ENCODE measurements at regions not wholly inside any gene's neighbourhood (a gene's known extent, or its start where the extent isn't known, plus 50 kb on each side); places are given as distances from the start of the nearest gene placed in this dataset.

DNA sequence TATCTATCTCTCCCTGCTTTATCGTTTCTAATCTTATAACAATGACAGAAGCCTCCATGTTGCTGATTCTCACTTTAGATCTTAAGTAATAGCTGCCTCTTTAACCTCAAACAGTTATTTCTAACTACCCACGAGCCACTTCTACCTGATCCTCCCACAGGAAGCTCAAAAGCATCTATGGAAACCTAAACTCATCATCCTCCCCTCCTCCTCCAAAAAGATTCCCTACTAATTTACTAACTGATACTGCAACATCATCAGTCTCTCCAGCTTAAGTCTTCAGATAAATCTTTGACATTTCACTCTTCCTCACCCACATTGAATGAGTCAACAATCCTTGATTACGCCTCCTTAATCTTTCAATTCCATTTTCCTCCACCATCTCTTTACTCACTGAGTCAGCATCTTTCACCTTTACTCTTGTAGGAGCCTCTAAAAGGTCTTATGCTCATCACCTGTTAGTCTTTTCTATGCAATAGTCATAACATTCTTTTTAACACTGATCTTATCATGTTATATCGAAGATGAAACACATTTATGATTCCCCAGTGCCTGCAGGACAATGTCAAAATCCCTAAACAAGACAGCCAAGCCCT, 526.7 kb upstream of the CDH4 start:
- DNase-seq = no peak

DNA sequence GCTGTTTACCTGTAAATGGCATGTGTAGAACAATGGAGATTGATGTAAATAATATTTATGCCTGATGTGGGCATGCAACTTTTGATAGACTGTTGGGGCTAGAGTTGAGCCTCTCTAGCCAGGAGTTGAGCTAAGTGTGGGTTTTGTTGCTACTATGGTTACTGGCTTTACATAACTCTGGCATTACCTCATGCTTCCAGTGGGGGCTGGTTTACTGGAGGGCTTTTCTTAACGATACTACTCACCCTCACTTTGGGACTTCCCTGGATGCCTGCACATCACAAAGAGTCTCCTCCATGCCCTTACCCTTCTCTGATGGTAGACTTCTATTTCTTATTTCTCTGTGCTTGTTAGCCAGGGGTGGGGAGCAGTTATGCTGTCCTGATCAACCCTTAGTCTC, 524.6 kb upstream of the CDH4 start:
- DNase-seq = no peak

GRCh38 chr20:60728705-60729104, 523.4 kb upstream of the CDH4 start:
- no peak for DNase-seq

- no peak for DNase-seq
Measured at GRCh38 chr20:60729135-60729900, 522.7 kb upstream of the CDH4 start.

GRCh38 chr20:60732322-60732721, 519.7 kb upstream of the CDH4 start:
- DNase-seq = no peak

GRCh38 chr20:60748086-60748485, 504.0 kb upstream of the CDH4 start:
- DNase-seq = no peak

DNA sequence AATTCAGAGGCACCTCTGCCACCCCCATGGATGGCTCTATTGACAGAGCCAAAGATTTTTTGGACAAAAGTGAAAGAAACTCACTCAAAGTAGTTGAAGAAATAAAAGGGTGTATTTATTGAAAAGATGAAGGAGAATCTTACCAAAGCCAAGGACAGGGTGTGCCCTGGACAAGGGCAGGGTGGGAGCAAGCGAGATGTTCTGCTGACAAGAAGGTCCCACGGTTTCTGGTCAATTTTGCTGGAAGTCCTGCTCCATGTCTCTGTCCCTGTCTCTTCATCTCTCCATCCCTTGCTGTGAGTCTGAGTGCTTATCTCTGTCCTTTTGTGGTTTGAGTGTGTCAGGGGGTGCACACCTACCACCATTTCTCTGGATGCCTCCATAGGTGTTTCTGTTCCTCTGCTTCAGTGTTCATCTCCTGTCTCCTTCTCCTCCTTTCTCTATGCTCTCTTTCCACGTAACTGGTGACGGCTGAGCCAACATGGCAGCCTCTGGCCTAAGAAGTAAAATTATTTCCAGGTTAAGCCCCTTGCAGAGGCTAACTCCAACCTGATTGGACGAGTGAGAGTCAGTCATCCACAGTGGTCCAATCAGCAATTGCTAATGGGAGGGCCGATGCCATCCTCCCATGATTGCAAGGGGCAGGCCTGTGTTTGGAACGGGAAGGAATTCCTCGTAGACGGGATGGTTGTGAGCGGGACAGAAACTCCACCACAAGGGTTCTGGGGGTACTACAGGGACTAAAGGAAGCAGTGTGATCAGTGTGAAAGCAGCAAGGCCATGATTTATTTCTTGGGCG, 502.1 kb upstream of the CDH4 start:
- DNase-seq = no peak

GRCh38 chr20:60750909-60751308, 501.2 kb upstream of the CDH4 start:
- DNase-seq = no peak

DNA sequence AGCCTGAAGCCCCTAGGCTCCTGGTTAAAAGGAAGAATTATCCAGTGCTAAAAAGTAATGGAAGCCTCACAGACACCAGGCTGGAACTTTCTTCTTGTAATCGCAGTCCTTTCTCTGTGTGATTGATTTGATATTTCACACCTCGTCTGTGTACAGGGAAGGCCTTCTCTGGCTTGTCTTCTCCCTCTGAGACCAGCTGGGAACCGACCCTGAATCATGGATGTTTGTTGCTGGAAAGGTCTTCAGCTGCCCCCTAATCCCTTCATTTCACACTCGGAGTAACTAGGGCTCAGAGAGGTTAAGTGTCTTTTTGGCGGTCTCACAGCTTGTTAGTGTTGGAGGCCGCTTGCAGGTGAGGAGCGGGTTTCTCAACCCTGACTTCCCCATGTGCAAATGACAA, 500.2 kb upstream of the CDH4 start:
- DNase-seq = no peak

- DNase-seq = no peak
Measured at GRCh38 chr20:60752741-60753420, 499.2 kb upstream of the CDH4 start.

GRCh38 chr20:60754856-60755255, 497.2 kb upstream of the CDH4 start:
- no peak for DNase-seq

DNA sequence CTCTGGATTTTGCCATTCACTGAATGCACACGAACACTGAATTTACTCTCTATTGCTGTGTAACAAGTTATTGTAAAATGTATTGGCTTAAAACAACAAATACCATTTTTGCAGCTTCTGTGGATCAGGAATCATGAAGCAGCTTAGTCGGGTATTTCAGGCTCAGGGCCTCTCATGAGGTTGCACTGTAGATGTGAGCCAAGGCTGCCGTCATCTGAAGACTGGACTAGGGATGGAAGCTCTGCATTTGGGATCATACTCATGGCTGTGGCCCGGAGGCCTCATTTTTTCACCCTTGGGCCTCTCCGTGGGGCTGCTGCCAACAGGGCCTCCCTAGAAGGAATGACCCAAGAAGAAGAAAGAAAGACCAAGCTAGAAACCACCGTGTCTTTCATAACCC, 492.4 kb upstream of the CDH4 start:
- no peak for DNase-seq

GRCh38 chr20:60760256-60761000, 491.6 kb upstream of the CDH4 start:
- DNase-seq = no peak

DNA sequence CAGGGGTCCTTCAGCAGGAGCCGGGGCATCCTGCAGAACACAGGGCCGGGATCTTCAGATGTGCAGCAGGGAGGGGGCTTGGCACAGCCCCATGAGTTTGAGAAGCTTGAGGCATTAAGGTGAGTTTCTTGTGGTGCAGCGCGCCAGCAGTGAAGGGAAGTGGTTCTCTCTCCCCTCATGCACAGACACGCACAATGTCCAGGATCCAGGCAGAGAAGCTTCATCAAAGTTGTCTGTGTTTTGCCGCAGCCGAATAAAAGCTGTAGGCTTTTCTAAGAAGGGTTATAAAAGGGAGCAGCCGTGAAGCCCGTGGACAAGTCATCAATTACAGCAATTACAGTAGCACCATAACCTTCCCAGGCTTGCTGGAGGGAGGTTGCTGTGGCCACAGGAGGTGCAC, 491.0 kb upstream of the CDH4 start:
- DNase-seq = no peak

GRCh38 chr20:60762386-60762785, 489.7 kb upstream of the CDH4 start:
- no peak for DNase-seq

GRCh38 chr20:60764328-60764727, 487.7 kb upstream of the CDH4 start:
- DNase-seq = no peak

GRCh38 chr20:60764771-60765170, 487.3 kb upstream of the CDH4 start:
- DNase-seq = no peak

DNA sequence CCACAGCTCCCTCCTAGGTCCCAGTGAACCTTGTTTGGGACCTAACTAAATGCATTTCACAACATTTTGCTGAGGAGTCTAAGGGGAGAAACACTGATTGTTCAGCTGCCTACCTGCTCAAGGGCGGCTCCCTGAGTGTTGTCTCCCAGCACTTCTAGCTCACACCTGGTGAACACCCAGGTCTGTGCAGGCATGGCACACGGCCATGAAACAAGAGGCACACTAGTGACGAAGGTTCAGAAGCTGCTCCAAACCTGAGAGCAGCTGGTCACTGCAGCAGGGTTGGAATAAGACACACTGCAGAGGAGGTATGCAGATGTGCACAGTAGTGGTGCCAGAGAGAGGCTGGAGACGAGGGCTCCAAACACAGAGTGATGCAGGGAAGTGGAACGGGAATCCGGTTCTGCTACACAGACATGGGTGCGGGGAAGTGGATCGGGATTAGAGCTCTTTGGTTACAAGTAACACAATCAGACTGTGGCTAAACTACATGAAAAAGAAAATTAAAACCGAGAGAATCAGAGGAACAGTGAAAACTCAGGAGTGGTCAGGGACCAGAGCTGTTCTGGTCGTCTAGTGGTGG, 486.1 kb upstream of the CDH4 start:
- no peak for DNase-seq

GRCh38 chr20:60768216-60768615, 483.8 kb upstream of the CDH4 start:
- DNase-seq = no peak

DNA sequence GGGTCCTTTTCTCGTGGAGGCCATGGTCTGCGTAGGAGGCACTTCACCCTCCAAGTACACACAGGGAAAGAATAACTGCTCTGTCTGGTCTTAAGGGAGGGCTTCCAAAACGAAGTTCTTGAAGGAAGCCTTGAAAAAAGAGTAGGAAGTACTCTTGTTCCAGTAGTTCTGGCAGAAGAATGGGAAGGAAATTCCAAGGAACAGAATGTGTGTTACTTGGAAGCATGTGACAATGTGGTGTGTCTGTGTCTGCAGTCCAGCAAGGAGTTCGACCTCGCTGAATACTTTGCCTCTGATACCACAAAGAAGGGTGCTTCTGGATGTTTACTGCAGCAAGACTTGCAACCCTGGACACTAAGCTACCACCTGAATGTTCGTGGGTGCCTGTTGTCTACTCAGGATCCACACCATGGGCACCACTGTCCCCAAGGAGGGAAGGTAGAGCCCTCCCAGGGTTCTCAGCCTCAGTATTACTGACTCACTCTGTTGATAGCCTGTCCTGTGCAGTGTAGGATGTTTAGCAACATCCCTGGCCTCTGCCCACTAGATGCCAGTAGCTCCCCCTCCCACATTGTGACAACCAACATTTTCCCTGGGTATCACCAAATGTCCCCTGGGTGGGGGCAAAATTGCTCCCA, 471.6 kb upstream of the CDH4 start:
- no peak for DNase-seq

DNA sequence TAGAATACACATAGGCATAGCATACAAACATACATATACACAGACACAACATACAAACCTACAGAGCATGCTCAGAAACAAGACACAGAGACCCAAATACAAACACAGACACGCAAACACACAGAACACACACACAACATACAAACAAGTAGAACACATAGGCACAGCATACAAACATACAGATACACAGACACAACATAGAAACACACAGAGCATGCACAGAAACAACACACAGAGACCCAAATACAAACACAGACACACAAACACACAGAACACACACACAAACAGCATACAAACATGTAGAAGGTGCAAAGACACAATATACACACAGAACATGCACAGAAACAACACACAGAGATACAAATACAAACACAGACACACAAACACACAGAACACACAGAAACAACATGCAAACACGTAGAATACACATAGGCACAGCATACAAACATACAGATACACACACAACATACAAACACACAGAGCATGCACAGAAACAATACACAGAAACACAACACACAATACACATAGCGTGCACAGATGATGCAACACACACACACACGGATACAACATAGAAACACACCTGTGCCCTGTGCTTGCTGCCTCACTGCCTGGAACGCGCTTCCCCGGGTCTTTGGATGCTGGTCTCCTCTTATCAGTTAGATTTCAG, 469.0 kb upstream of the CDH4 start:
- DNase-seq = no peak

Measured in CD4-positive, alpha-beta T cell treated with Interleukin-17A for 4 hours (primary cell).